NCI-H510A (cell line): ENCODE measurements at regions not wholly inside any gene's neighbourhood (a gene's known extent, or its start where the extent isn't known, plus 50 kb on each side); places are given as distances from the start of the nearest gene placed in this dataset.
"Not testable (repeated sequence)": the region's sequence is repeated elsewhere in the genome, so short reads cannot be mapped to it uniquely, and the experiment has no call there.

ENCODE experiments used
- DNase-seq: peaks from one replicate; lab custom pipeline; 2025; lab: John Stamatoyannopoulos, UW

DNA sequence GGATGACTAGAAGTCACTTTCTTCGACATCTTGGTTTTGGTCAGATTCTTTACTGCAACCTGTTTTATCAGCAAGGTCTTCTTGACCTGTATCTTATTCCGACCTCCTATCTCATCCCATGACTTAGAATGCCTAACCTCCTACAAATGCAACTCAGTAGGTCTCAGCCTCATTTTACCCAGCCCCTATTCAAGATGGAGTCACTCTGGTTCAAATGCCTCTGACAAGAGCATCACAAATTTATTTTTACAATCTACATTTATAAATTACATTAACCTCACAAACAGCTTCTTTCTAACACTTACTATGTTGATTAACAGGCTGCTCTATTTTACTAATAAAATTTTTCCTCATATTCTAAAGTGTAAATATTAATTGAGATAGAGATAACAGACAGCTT, 867.0 kb upstream of the CNTN5 start:
- no peak for DNase-seq

DNA sequence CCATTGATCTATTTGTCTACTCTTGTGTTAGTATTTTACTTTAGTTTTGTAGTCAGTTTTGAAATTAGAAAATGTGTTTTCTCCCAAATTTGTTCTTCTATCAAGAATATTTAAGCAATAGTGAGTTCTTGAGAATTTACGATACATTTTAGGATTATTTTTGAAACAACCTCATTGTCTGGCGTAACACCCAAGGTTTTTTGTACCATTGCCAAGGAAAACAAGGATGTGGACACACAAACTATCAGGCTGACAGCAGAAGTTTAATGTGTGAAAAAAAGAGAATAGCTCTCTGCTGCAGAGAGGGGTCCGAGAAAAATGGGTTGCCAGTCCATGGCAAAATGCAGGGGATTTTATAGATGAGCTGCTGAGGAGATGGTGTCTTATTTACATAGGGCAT, 865.1 kb upstream of the CNTN5 start:
- DNase-seq: no peak

DNA sequence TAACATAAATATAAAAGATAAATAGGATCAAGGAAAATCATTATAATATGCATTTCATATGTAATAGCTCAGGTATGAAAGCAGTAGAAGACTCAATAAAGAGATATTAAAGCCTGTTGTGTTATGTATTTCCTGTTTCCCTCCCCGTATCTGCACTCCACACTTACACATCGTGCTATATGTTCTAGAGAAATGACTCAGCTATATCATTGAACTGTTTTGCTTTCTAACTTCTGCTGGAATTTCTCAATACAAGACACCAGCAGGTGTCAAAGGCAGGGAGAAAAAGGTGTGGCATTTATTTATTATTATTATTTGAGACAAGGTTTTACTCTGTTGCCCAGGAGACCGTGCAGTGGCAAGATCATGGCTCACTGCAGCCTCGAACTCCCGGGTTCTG, 842.8 kb upstream of the CNTN5 start:
- DNase-seq: no peak

DNA sequence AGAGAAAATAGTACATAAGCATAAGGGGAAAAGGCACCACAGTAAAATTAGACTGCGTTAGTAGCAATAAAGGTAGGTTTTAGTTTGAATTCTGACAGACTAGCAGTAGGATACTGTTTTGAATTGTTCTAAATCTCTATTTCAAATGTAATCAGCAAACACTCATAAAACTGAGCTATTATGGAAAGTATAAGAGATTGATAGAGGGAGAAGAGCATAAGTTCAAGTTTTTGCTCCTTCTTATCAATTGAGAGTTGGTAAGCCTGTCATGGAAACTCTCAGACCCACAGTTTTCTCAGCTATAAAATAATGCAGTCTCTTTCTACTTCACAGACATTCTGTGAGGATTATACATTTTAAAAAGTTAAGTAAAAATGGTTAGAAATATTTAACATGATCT, 840.2 kb upstream of the CNTN5 start:
- DNase-seq: no peak

DNA sequence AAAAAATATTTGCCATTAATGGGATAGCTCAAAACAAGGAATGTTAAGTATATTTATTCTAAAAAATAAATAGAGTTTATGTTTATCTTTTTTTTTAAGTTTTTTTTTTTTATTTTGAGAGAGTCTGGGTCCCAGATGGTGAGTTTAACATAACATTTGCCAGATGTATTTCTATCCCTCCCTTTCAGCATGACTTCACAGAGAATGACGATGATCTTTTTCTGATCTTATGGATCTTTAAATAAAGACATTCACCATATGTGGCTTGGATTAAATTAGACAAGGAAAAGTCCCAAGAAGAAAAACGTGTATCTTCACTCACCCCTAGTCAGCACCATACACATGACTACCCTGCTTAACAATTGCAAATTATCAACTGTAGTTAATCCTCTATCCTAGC, 839.8 kb upstream of the CNTN5 start:
- no peak for DNase-seq

DNA sequence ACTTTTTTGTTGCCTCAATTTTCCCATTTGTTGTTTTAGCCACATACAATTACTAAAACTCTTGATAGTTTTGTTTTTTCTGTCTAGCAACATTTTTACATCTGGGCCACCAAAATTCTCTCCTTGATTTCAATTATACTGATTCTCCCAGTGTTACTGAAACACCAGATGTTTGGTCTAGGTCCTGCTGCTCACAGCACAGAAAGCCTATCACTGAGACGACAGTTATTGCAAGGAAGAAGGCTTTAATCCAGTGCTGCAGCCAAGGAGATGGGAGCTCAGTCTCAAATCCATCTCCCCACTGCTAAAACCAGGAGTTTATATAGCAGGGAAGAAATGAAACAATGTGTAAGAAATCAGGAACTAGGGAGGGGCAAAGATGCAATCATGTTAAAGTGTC, 837.7 kb upstream of the CNTN5 start:
- DNase-seq: no peak

DNA sequence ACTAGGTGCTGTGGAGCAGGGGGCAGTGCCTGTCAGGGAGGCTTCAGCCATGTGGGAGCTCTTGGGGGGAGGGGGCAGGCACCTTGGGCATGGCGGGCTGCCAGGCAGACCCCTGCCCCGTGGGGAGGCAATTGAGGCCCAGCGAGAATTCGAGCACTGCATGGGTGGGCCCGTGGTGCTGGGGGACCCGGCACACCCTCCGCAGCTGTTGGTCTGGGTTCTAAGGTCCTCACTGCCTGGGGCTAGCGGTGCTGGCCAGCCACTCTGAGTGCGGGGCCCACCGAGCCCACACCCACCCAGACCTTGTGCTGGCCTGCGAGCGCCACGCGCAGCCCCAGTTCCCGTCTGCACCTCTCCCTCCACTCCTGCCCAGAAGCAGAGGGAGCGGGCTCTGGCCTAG, 835.5 kb upstream of the CNTN5 start:
- DNase-seq: no peak

DNA sequence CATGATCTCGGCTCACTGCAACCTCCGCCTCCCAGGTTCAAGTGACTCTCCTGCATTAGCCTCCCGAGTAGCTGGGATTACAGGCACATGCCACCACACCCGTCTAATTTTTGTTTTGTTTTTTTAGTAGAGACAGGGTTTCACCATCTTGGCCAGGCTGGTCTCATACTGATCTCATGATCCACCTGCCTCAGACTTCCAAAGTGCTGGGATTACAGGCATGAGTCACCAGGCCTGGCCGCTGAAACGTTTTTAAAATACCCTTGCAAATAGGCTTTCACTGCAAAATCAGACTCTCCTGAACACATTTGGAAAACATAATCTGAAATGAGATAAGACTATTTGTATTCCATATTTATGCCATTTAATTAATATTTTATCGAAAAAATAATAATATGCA, 826.1 kb upstream of the CNTN5 start:
- DNase-seq: no peak

DNA sequence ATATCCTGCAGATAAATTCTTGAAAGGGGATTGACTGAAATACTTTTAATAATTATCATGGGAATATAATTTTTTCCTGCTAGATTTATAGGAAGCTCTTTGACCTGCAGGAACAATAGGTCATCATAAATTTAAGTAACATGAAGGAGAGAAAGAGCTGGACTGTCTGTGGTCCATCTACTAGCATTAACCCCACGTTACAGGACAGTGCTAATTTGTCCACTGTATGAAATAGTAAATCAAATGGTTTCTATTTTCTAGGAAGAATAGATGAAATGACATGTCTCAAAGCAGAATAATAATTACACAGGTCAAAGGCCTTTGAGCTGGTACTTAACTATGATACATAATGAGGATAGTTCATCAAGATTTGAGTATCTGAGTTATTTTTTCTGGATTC, 825.4 kb upstream of the CNTN5 start:
- no peak for DNase-seq

DNA sequence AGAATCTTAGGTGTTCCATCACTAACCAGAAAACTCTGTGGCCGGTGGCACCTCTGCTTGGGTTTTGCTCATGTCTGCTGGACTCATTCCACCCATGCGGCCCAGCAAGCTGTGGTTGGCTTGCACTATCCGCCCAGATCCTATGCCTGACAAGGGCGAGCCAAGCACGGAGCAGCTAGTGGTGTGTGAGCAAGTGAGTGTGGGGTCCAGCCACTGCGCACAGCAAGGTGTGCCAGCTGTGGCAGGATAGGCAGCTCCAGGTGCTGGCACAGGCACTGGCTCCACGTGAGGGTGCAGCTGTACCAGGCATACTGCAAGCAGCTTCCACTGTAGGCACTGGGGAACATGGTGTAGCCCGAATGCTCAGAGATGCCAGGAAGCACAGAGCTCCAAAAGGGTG, 813.7 kb upstream of the CNTN5 start:
- no peak for DNase-seq

DNA sequence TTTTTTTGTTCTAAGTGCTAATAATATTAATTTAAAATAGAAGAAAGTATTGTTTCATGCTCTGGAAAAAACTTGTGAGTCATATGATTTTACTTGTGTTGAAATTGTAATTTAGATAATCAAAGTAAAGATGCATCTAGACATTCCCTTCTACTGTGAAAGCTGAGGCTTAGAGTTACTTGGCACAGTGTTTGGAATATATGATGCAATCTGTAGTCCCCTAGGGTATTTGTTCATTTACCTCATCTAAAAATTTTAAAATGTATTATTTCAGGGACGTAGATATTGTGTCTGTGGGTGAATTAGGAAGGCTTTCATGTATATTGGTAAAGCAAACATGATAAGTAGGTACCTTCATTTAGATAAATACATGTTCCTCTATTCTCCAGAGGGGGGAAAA, 793.5 kb upstream of the CNTN5 start:
- DNase-seq: no peak

DNA sequence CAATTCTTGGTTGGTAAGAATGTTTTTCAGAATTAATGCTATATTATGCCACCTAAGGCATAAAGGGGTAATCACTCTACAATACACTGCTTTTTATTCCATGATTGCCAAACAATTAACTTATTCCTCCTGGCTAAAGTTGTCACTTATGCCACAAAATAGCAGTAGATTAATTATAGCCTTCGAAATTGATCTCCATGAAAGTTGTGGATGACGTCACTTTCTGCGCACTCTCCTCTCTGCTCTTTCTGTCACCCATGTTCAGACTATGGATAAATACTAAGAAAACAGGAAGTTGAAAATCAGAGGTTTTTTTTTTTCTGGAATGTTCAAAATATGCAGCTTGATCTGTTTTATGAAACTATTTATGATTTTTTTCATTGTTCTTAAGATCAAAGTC, 790.1 kb upstream of the CNTN5 start:
- DNase-seq: no peak

DNA sequence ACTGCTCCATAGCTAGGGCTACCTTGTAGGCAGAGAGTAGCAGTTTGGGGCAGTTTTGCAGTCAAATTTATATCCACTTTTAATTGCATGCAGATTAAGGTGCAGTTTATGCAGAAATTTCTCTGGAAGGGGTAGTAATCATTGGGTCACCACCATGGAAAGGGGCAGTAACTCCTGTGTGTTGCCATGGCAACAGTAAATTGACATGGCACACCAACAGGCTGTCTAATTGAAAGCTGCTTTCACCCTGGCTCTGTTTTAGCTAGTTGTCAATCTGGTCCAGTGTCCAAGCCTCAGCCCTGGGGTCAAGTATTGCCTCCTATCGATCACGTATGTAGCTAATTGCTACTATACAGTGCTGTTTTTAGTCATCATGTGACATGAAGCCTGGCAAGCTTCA, 786.1 kb upstream of the CNTN5 start:
- DNase-seq: no peak

DNA sequence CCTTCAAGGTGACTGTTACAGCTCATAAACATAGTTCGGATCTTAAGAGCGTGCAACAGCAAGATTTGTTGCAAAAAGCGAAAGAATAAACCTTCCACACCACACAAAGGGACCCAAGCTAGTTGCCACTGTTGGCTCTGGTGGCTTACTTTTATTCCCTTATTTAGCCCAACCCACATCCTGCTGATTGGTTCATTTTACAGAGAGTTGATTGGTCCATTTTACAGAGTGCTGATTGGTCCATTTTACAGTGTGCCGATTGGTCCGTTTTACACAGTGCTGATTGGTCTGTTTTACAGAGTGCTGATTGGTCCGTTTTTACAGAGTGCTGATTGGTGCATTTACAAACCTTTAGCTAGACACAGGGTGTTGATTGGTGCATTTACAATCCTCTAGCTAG, 776.9 kb upstream of the CNTN5 start:
- DNase-seq: no peak

DNA sequence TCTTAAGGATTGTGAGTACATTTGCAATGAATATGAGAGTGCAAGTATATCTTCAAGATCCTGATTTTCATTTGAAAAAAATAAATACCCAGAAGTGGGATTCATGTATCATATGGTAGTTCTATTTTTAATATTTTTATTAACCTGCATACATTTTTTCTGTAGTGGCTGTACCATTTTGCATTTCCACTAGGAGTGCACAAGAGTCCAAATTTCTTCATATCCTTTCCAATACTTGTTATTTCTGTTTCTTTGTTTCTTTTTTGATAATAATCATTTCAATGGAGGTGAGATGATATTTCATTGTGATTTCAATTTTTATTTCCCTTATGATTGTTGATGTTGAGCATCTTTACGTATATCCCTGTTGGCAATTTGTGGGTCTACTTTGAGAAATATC, 759.8 kb upstream of the CNTN5 start:
- no peak for DNase-seq

DNA sequence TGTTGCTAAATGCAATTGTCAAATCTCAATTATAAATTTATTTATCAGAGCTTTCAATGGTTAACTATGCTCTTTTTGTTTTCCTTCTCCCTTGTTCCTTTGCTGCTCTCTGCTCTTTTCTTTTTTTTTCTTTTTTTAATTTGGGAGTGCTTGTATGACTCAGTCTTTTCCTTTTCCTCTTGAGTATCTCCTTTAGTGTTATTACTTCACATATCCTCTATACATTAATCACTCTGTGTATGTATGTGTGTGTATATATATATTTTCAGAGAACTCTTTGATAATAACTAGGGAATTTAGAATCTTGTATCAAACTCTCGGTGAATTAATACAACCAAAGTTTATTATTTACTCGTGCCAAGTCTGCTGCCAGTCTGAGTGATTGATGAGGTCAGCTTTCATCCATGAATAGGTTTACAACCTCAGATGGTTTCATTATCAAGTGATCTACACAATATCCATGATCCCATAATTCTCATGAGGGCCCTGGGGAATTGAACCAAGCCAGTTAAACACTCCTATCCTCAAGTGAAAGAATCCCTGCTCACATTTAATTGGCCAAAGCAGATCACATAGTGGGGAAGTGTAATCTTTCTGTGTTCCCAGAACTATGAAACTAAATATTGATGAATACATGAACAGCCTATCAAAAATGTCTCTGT, 743.4 kb upstream of the CNTN5 start:
- no peak for DNase-seq

DNA sequence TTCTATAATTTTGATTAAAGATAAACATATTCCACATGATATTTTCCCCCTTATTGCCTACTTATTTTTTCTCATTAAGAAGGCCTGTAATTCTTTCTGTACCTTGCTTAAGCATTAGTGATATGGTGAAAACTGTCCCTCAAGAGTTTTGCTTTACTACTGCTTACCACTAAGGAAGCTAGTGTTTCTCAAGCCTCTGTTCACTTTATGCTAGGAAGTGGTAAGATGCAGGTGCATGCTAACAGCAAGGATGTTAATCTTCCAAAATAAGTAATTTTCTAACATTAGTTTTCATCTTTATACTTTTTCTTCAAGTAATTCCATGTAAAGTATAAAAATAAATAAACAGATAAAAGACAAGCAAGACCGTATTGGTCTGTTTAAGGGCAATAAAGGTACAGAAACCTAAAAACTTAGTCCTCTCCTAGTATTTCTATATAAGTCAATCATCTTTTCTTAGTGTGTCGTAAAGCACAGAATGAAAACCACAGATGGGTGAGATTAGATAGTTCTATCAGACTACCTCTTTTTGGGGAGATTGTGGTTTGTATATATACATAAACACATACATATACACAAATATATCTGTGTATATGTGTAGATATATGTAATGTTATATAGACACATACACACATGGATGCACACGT, 731.0 kb upstream of the CNTN5 start:
- DNase-seq: no peak

DNA sequence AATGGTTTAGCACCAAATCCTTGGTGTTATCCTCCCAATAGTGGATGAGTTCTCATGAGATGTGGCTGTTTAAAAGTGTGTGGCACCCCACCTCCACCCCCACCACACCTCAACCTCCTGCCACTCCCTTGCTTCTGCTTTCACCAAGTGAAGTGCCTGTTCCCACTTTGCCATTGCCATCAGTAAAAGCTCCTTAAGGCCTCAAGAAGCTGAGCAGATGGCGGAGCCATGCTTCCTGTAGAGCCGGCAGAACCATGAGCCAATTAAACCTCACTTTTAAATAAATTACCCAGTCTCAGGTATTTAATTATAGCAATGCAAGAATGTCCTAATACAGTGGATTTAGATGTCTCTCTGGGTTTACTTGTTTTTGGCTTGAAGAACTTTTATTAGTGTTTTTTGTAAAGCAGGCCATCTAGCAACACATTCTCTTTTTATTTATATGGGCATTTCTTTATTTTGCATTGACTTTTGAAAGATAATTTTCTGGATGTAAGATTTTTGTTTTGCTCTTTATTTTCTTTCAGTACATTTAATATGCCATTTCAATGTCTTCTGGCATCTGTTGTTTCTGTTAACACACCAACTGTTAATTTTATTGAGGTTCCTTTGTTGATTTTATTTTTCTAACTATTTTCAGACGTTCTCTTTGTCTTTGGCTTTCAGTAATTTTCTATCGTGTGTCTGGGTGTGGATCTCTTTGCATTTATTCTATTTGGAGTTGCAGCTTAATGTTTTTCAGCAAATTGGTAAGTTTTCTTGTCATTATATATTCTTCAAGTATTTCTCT, 724.5 kb upstream of the CNTN5 start:
- no peak for DNase-seq

DNA sequence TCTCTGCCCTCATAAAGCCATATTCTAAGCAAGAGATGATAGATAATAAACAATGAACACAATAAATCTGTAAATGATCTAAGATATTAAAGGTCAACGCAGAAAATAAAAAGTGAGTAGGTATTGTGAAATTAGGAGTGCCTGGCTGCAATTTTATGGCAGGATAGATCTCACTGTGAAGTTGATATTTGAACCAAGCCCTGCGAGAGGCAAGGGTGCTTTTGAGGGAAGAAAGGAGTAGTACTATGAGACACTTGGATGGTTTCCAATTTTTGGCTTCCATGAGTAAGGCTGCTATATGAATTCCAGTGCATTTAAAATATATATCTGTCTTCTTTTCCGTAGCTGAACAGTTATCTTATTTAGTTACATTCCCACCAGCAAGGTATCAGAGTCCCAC, 720.0 kb upstream of the CNTN5 start:
- no peak for DNase-seq

DNA sequence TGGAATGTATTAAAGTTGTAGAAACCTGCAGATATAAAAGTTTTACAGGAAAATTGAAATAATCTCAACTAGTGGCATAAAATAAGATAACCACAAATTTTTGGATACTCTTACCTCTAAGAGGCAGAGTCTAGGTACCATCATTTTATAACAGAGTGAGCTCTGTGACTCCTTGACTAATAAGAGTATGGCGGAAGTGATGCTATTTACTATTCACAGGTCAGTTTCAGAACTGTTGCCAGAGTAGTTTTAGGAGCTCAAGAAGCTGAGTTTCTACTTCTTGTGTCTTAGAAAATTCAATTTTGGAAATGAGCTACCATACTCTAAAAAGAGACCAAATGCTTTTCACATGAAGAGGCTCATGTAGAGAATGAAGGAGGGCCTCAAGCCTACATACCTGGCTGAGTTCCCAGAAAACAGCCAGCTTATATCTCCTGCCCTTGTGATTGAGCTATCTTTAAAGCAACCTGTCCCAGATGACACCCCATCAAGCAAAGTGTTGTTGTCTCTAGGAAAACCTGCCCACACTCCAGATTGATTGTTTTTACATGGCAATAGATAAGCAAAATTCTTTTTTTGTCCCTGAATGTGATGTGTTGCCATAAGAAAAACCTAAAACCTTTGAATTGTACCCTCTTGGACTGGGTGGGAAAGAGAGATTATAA, 712.8 kb upstream of the CNTN5 start:
- DNase-seq: no peak

DNA sequence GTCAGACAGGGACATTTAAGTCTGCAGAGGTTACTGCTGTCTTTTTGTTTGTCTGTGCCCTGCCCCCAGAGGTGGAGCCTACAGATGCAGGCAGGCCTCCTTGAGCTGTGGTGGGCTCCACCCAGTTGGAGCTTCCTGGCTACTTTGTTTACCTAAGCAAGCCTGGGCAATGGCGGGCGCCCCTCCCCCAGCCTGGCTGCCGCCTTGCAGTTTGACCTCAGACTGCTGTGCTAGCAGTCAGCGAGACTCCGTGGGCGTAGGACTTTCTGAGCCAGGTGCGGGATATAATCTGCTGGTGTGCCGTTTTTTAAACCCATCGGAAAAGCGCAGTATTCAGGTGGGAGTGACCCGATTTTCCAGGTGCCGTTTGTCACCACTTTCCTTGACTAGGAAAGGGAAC, 690.4 kb upstream of the CNTN5 start:
- not testable (repeated sequence) for DNase-seq

DNA sequence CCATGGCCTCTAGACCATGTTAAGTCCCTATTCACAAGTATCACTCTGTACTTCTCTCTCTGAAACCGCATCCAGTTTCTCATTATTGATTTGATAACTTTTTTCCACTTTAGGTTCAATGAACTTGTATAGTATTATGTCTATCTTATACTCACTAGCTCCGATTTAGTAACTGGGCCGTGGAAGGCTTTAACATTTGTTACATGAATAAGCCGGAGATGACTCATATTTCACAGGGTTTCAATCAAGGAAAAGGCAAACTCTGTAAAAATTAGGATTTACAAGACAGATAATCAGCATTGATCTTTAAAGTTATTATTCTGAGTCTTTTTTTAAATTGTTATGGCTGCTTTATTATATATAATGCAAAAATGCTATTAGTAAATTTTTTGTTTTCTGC, 662.2 kb upstream of the CNTN5 start:
- no peak for DNase-seq

DNA sequence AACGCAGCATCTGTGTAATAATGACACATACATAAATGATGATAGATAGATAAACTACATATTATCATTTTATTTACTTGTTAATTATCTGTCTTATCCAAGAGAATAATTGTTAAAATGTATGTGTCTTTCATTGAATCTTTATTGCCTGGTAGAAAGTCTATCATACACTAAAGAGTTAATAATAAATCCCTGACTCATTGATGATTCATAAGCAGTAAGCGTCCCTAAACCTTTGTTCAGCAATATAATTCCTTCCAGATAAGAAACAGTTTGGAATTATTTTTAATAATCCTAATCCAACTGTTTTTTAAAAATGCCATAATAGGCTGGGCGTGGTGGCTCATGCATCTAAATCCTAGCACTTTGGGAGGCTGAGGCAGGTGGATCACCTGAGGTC, 655.6 kb upstream of the CNTN5 start:
- DNase-seq: no peak
